Small intestine (tissue), 7 donors: ENCODE measurements at regions not wholly inside any gene's neighbourhood (a gene's known extent, or its start where the extent isn't known, plus 50 kb on each side); places are given as distances from the start of the nearest gene placed in this dataset.
"Not testable (repeated sequence)": the region's sequence is repeated elsewhere in the genome, so short reads cannot be mapped to it uniquely, and the experiment has no call there.

Source experiments
- DNase-seq, 2 donors: peaks; one replicate each; pipeline versions ENCODE4 v3.0.0 to v3.0.0-alpha.2; 2013
- FAIRE-seq: peaks from 2 replicates; lab custom pipeline; 2012; peaks lifted over from hg19 to GRCh38; lab: Jason Lieb, UNC
- H3K27ac ChIP-seq, 3 donors: one replicate each; pipeline ENCODE4 v1.5.1; 2013; ENCODE audit warnings: low read length in 2 of 3, mild to moderate bottlenecking in 2 of 3, control low read depth in 1 of 3, inconsistent platforms in 1 of 3, low read depth in 1 of 3, moderate library complexity in 1 of 3
- H3K27me3 ChIP-seq, 3 donors: one replicate each; pipeline ENCODE4 v1.6.1; 2013; ENCODE audit warnings: low read length in 3 of 3, inconsistent platforms in 1 of 3; ENCODE audit not compliant: control insufficient read depth in 3 of 3, insufficient read depth in 3 of 3
- H3K36me3 ChIP-seq, 3 donors: one replicate each; pipeline ENCODE4 v1.6.1; 2013; ENCODE audit warnings: low read length in 3 of 3, inconsistent platforms in 1 of 3, low read depth in 1 of 3, mild to moderate bottlenecking in 1 of 3, moderate library complexity in 1 of 3; ENCODE audit not compliant: control insufficient read depth in 3 of 3, insufficient read depth in 2 of 3
- H3K4me1 ChIP-seq, 3 donors: one replicate each; pipeline ENCODE4 v1.6.1; 2013; ENCODE audit warnings: low read length in 2 of 3, inconsistent platforms in 1 of 3, low read depth in 1 of 3, mild to moderate bottlenecking in 1 of 3, moderate library complexity in 1 of 3; ENCODE audit not compliant: control insufficient read depth in 3 of 3, insufficient read depth in 2 of 3
- H3K4me3 ChIP-seq, 3 donors: one replicate each; pipeline ENCODE4 v1.5.1; 2013; ENCODE audit warnings: low read length in 3 of 3, control low read depth in 1 of 3, inconsistent platforms in 1 of 3, low read depth in 1 of 3, mild to moderate bottlenecking in 1 of 3, moderate library complexity in 1 of 3
- H3K9me3 ChIP-seq, 2 donors: one replicate each; pipeline ENCODE4 v1.6.1; 2013; ENCODE audit warnings: low read depth in 1 of 2, low read length in 1 of 2; ENCODE audit not compliant: control insufficient read depth in 2 of 2, insufficient read depth in 1 of 2
- WGBS, 3 donors: extraction: QIAGEN DNeasy Blood & Tissue Kit; methylation state at CpG; one replicate each; pipeline ENCODE4 v1.1.7; 2013; 5-methylcytosine and 5-hydroxymethylcytosine counted together
- donor health status: healthy with polysubstance abuse.
- donor health status: control.
- donor health status: control.
- donor health status: Bipolar disorder and iron deficiency.
- donor health status: healthy.

DNA sequence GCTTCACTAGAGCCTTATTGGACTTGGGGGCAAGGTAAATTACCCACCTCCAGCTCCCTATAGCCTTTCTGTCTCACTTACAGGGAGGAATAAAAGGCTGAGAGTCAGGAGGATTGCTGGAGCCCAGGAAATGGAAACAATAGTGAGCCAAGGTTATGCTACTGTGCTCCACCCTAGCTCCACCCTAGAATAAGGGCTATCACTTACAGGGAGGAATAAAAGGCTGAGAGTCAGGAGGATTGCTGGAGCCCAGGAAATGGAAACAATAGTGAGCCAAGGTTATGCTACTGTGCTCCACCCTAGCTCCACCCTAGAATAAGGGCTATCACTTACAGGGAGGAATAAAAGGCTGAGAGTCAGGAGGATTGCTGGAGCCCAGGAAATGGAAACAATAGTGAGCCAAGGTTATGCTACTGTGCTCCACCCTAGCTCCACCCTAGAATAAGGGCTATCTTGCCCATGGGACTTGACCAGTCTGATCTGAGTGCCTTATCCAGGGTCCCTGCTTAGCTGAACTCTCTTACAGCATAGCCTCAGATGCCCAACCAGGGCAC is 150.6 kb upstream of the UGT8 start:
- FAIRE-seq, result not testable (repeated sequence)

GRCh38 chr4:114458728-114459127 is 139.9 kb upstream of the UGT8 start:
- Histone ChIP-seq H3K27ac (no peak overlapping the region), H3K4me1 (no peaks in the 10 kb centered on the region), H3K36me3 (no peaks in the 10 kb centered on the region), H3K4me3 (no peak overlapping the region), H3K9me3 (no peaks in the 10 kb centered on the region), H3K27me3 (no peaks in the 10 kb centered on the region)
- no peak for DNase-seq
- FAIRE-seq, result no peak
- WGBS, 3 donors, result 73 to 88% (median 81%) methylated on average over 2 of the region's 2 CpGs

More for the DNA sequence above, 150.6 kb upstream of the UGT8 start:
- H3K4me3 ChIP-seq, DNase-seq, H3K27me3 ChIP-seq, H3K9me3 ChIP-seq, H3K4me1 ChIP-seq, H3K27ac ChIP-seq, H3K36me3 ChIP-seq: not testable (repeated sequence)

DNA sequence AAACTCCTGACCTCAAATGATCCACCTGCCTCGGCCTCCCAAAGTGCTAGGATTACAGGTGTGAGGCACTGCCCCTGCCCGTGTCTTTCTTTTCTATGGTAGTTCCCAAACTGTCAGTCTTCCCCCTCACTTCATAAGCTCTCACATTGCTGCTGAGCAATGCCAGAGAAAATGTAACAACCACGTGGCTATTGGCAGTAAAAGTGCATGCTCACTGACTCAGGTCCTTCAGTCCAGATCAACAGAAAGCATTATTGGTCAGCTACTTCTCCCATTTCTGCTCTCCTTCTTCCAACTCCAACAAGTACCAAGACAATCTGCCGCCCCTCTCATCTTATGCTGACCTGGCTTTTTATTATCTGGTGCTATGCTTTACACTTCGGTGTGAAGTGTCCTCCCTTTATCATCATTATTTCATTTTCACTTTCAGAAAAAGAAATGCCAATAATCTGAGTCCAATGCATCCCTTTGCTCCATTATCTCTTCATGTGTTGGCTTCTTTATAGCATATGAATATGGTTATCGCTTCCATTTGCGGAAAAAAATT is 133.8 kb upstream of the UGT8 start:
- no peaks in the 10 kb centered on the region for H3K36me3 ChIP-seq
- FAIRE-seq (no peak), DNase-seq (peak; percentile 29 to 56)
- H3K27ac ChIP-seq, result no peak overlapping the region
- H3K4me1 ChIP-seq, result peaks cover 0 to 7% (median 0%) of the 10 kb centered on the region in 3 donors
- H3K27me3 ChIP-seq, result no peaks in the 10 kb centered on the region
- no peak overlapping the region for H3K4me3 ChIP-seq
- 40 to 51% (median 45%) methylated on average over 7 of the region's 7 CpGs for WGBS, 3 donors
- H3K9me3 ChIP-seq, result no peaks in the 10 kb centered on the region

- Histone ChIP-seq H3K4me3 (no peak overlapping the region), H3K27ac (no peak overlapping the region), H3K36me3 (no peaks in the 10 kb centered on the region), H3K9me3 (no peaks in the 10 kb centered on the region), H3K27me3 (no peaks in the 10 kb centered on the region), H3K4me1 (peaks cover 0 to 7% (median 0%) of the 10 kb centered on the region in 3 donors)
- no peak for FAIRE-seq
- DNase-seq, result no peak
- 55 to 59% (median 55%) methylated on average over 1 of the region's 1 CpG for WGBS, 3 donors
Observed at GRCh38 chr4:114465766-114466165, 132.8 kb upstream of the UGT8 start.

DNA sequence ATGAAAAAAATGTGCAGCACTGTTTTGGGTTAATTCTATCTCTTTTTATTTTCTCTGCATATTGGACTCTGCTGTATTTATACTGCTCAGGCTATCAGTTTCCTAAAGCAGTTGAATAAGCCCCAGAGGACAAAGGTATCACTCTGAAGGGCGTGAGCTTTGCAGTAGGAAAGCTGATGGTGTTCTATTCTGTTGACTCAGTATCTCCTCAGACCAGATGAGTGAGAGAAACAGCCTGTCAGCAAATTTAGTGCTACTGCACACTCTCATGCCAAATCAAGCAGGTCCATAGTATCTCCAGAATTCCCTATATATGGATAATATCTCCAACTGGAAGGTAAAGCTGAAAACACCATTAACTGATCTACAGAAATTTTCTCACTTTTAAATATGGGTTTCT is 132.3 kb upstream of the UGT8 start:
- Histone ChIP-seq H3K9me3 (no peaks in the 10 kb centered on the region), H3K4me1 (peaks cover 0 to 7% (median 0%) of the 10 kb centered on the region in 3 donors), H3K4me3 (no peak overlapping the region), H3K36me3 (no peaks in the 10 kb centered on the region), H3K27ac (peak overlapping the region in 1 of 3 donors; percentile 4), H3K27me3 (no peaks in the 10 kb centered on the region)
- WGBS, 3 donors, result 5 to 20% (median 10%) methylated on average over 1 of the region's 1 CpG
- no peak for FAIRE-seq
- peak; percentile 57 to 75 for DNase-seq

DNA sequence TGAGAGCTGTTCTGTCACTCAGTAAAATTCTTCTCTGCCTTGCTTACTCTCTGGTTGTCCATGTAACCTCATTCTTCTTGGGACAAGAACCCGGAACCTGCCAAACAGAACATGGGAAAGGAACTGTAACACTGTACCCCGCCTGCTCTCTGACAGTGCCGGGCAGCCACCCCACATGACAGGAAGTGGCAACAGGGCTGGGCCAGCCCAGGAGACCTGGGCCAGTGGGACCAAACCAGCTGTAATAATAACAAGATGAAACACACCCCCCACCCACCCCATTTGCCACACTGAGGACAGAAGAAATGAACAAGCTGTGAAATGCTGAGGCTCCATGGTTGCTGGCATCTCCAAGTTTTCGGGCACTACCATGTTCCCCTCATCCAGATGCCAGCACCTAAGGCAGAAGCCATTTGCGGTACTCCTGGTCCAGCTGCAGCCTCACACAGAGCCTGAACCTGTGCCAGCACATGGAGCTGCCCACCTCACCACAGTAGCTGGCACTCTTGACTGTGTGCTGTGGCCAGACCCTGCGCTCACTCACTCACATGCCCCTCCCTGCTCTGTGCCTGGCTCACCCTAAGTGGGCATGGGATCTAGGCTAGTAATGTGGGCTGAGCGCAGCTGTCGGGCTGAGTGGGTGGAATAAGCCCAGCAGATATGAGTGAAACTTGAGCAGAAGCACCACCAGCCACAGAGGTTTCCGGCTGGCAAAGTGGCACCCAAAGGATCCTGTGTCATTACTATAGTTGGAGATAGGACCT is 126.2 kb upstream of the UGT8 start:
- no peak for FAIRE-seq
- 91 to 98% (median 93%) methylated on average over 9 of the region's 9 CpGs for WGBS, 3 donors

DNA sequence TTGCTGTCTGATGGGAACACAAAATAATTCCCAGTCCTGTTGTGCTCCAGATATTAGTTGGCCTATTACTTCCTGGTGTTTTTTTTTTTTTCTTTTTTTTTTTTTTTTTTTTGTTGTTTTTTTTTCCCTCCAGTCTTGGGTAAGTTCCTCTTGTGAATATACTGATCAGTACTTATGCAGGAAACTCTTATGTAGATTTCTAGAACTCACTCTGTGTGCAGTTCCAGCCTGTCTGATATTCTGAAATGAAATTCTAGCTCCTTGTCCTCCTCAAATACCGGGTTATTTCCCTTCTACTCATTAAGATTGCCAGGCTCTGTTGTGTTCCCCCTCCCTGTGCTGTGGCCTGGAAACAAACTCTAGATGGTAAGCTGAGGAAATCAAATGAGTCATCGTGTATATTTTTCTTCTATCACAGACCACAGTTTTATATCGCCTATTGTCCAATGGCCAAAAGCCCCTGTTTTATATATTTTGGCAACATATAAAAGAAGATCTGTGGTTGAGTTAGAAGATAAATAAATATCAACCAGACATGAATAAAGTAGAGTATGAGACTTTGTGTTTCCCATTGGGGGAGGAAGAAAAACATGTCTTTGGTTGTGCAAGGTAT is 124.3 kb upstream of the UGT8 start:
- Histone ChIP-seq H3K4me3 (no peak overlapping the region), H3K4me1 (no peaks in the 10 kb centered on the region), H3K27me3 (no peaks in the 10 kb centered on the region), H3K36me3 (no peaks in the 10 kb centered on the region), H3K9me3 (peaks cover 0 to 7% of the 10 kb centered on the region in 2 donors), H3K27ac (no peak overlapping the region)
- no peak for FAIRE-seq
- 86 to 89% (median 87%) methylated on average over 3 of the region's 3 CpGs for WGBS, 3 donors
- DNase-seq, result no peak

More for the DNA sequence above, 126.2 kb upstream of the UGT8 start:
- DNase-seq, result no peak
- peaks cover 0 to 7% of the 10 kb centered on the region in 2 donors for H3K9me3 ChIP-seq
- no peak overlapping the region for H3K27ac ChIP-seq
- H3K36me3 ChIP-seq, result no peaks in the 10 kb centered on the region
- H3K4me3 ChIP-seq, result no peak overlapping the region
- no peaks in the 10 kb centered on the region for H3K4me1 ChIP-seq
- H3K27me3 ChIP-seq, result no peaks in the 10 kb centered on the region

GRCh38 chr4:114476310-114476709 is 122.3 kb upstream of the UGT8 start:
- Histone ChIP-seq H3K27ac (no peak overlapping the region), H3K27me3 (no peaks in the 10 kb centered on the region), H3K36me3 (no peaks in the 10 kb centered on the region), H3K4me3 (no peak overlapping the region), H3K4me1 (peaks cover 0 to 5% (median 0%) of the 10 kb centered on the region in 3 donors), H3K9me3 (peaks cover 0 to 7% of the 10 kb centered on the region in 2 donors)
- DNase-seq, result no peak
- WGBS, 3 donors, result 92 to 97% (median 92%) methylated on average over 9 of the region's 9 CpGs
- FAIRE-seq, result no peak
